ENCODE measurements at regions not wholly inside any gene's neighbourhood (a gene's known extent, or its start where the extent isn't known, plus 50 kb on each side); places are given as distances from the start of the nearest gene placed in this dataset.

DNA sequence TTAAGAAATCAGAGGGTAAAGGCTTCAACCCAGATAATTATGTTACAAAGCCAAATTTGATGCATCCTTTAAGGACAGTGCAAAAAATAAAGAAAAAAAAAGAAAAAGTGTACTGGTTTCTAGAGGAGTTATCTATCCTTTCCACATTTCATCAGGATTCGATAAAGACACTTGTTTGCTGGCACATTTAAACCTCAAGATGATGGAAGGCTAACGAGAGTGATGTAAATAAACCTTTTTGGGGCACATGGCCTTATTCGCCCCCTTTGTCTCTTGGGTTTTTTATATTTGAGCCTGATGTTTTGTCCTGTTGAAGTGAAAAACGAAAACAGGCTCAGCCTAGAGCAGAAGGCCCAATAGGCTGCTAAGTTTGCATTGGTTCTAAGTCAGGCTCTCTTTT lies 416.5 kb downstream of the TAF11L14 start (continued):
- TF ChIP-seq STAT1 (IDR thresholded peaks at IDR 0.05; ENCODE audit: unreplicated experiment) (no peak), ZNF462 (CRISPR knock-in tag; IDR thresholded peaks at IDR 0.05) (no peak), ZNF331 (CRISPR knock-in tag; IDR thresholded peaks at IDR 0.05; ENCODE audit: low read depth) (no peak)

DNA sequence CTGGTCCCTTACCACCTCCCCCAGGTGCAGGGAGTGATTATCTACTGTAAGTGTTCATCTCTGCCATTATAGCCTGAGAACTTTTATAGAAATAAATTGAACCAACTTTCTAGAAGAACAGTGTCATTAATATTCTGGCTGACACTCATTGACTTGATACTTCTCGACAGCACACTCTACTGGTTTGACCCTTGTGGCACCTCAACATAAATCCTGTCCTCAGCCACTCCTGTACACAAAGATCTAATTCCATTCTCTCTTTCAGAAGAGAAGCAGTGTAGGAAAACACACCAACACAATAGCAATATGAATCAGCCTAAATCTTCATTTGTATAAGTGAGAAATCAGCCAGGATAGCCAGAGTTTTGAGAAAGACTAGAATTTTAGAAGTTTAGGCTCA lies 417.7 kb downstream of the TAF11L14 start:
- Histone ChIP-seq H4K20me1 (replicated peaks; ENCODE audit: insufficient read depth) (no peaks in the 10 kb centered on the region), H3F3A (replicated peaks; ENCODE audit: low read depth) (no peaks in the 10 kb centered on the region), H3K36me3 (ENCODE audit: insufficient read depth) (no peaks in the 10 kb centered on the region), H3K4me2 (no peak overlapping the region), H3K4me3 (no peak overlapping the region), H2AFZ (no peak overlapping the region), H3K27me3 (ENCODE audit: insufficient read depth) (no peaks in the 10 kb centered on the region), H3K4me1 (ENCODE audit: insufficient read depth) (no peaks in the 10 kb centered on the region), H3K27ac (ENCODE audit: low read depth) (no peak overlapping the region), H3K9me2 (ENCODE audit: insufficient read depth) (no peaks in the 10 kb centered on the region), H3K79me2 (replicated peaks; ENCODE audit: insufficient read depth) (no peaks in the 10 kb centered on the region)
- Mint-ChIP-seq H3K4me3 (no peak overlapping the region), H3K36me3 (ENCODE audit: low read depth) (no peaks in the 10 kb centered on the region), H3K4me1 (no peaks in the 10 kb centered on the region), H3K9me3 (no peaks in the 10 kb centered on the region), H3K27me3 (ENCODE audit: insufficient read depth, low read depth, poor library complexity) (no peaks in the 10 kb centered on the region), H3K27ac (no peak overlapping the region)
- ATAC-seq (no peak), DNase-seq (ENCODE audit: low spot score) (no peak)
- TF ChIP-seq ZNF331 (CRISPR knock-in tag; IDR thresholded peaks at IDR 0.05; ENCODE audit: low read depth): no peak
- TF ChIP-seq ZNF114 (CRISPR knock-in tag; IDR thresholded peaks at IDR 0.05): no peak
- TF ChIP-seq NANOG (IDR thresholded peaks at IDR 0.05; ENCODE audit: borderline replicate concordance): no peak
- no peak for TF ChIP-seq EZH2phosphoT487 (IDR thresholded peaks at IDR 0.05; ENCODE audit: unreplicated experiment)
- no peak for TF ChIP-seq JUNB (IDR thresholded peaks at IDR 0.05; ENCODE audit: unreplicated experiment)
- no peak for TF ChIP-seq ETS1 (IDR thresholded peaks at IDR 0.05)
- TF ChIP-seq POLR2AphosphoS5 (IDR thresholded peaks at IDR 0.05; ENCODE audit: low read depth): no peak
- no peak for TF ChIP-seq EZH2 (IDR thresholded peaks at IDR 0.05; ENCODE audit: low read depth, unreplicated experiment)
- TF ChIP-seq, protein P1, sequence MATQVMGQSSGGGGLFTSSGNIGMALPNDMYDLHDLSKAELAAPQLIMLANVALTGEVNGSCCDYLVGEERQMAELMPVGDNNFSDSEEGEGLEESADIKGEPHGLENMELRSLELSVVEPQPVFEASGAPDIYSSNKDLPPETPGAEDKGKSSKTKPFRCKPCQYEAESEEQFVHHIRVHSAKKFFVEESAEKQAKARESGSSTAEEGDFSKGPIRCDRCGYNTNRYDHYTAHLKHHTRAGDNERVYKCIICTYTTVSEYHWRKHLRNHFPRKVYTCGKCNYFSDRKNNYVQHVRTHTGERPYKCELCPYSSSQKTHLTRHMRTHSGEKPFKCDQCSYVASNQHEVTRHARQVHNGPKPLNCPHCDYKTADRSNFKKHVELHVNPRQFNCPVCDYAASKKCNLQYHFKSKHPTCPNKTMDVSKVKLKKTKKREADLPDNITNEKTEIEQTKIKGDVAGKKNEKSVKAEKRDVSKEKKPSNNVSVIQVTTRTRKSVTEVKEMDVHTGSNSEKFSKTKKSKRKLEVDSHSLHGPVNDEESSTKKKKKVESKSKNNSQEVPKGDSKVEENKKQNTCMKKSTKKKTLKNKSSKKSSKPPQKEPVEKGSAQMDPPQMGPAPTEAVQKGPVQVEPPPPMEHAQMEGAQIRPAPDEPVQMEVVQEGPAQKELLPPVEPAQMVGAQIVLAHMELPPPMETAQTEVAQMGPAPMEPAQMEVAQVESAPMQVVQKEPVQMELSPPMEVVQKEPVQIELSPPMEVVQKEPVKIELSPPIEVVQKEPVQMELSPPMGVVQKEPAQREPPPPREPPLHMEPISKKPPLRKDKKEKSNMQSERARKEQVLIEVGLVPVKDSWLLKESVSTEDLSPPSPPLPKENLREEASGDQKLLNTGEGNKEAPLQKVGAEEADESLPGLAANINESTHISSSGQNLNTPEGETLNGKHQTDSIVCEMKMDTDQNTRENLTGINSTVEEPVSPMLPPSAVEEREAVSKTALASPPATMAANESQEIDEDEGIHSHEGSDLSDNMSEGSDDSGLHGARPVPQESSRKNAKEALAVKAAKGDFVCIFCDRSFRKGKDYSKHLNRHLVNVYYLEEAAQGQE (IDR thresholded peaks at IDR 0.05; ENCODE audit: unreplicated experiment): no peak
- TF ChIP-seq CREB1 (CRISPR knock-in tag; IDR thresholded peaks at IDR 0.05; ENCODE audit: low read depth): no peak
